A549 (cell line): ENCODE measurements at regions not wholly inside any gene's neighbourhood (a gene's known extent, or its start where the extent isn't known, plus 50 kb on each side); places are given as distances from the start of the nearest gene placed in this dataset.

Source experiments
- CBX8 ChIP-seq: fragments of 200-600 bp; sonication (generic); IDR thresholded peaks from 2 replicates; pipeline ENCODE4 v1.6.1; 2016
- EHMT2 ChIP-seq: fragments of 200-600 bp; sonication (generic); IDR thresholded peaks from 2 replicates; pipeline ENCODE4 v1.6.1; 2016; ENCODE audit warnings: antibody characterized with exemption, low read depth, mild to moderate bottlenecking, moderate library complexity
- EP300 ChIP-seq, 2 experiments: fragments of >200 bp; sonication (Bioruptor Twin); formaldehyde crosslinking; IDR thresholded peaks; 2 replicates in 1 of 2; 3 replicates in 1 of 2; pipeline ENCODE4 v1.6.1; 2016 to 2017
- JUN ChIP-seq, 2 experiments: fragments of >200 bp; sonication (Bioruptor Twin); formaldehyde crosslinking; IDR thresholded peaks; 2 replicates in 1 of 2; 3 replicates in 1 of 2; pipeline ENCODE4 v1.6.1; 2016 to 2017
- POLR2A ChIP-seq: IDR thresholded peaks from 2 replicates; pipeline ENCODE4 v1.6.1; 2012; ENCODE audit warnings: mild to moderate bottlenecking, low read length
- RAD21 ChIP-seq, 2 experiments: fragments of >200 bp in 1 of 2; sonication (Bioruptor Twin) in 1 of 2; formaldehyde crosslinking in 1 of 2; IDR thresholded peaks in 1 of 2; conservative IDR thresholded peaks in 1 of 2; 2 replicates in 1 of 2; 3 replicates in 1 of 2; pipeline ENCODE4 v1.6.1; 2012 to 2018; ENCODE audit warnings: inconsistent platforms in 1 of 2
- SMC3 ChIP-seq: fragments of >200 bp; sonication (Bioruptor Twin); formaldehyde crosslinking; IDR thresholded peaks from 3 replicates; pipeline ENCODE4 v1.6.1; 2018; ENCODE audit warnings: inconsistent platforms
- TP53 ChIP-seq: fragments of 250-450 bp; sonication (Bioruptor Pico); IDR thresholded peaks from 2 replicates; pipeline ENCODE4 v1.5.0; 2021; ENCODE audit warnings: mild to moderate bottlenecking, moderate library complexity
- ZNF302 ChIP-seq: fragments of 250-450 bp; sonication (Bioruptor Pico); IDR thresholded peaks from 2 replicates; pipeline ENCODE4 v1.9.0; 2021; ENCODE audit warnings: inconsistent platforms, mild to moderate bottlenecking, moderate library complexity
- TF ChIP-seq, protein P1 (sequence below): fragments of >200 bp; sonication (Bioruptor Twin); formaldehyde crosslinking; IDR thresholded peaks from 3 replicates; pipeline ENCODE4 v1.5.1; 2016
- TF ChIP-seq, protein P2 (sequence below): fragments of 200-600 bp; sonication (generic); IDR thresholded peaks from 2 replicates; pipeline ENCODE4 v1.6.1; 2016; ENCODE audit warnings: antibody characterized with exemption, mild to moderate bottlenecking, moderate library complexity
- TF ChIP-seq, protein P3 (sequence below): fragments of 450-650 bp; IDR thresholded peaks from 2 replicates; pipeline ENCODE4 v1.6.1; 2014; ENCODE audit warnings: antibody characterized with exemption

DNA sequence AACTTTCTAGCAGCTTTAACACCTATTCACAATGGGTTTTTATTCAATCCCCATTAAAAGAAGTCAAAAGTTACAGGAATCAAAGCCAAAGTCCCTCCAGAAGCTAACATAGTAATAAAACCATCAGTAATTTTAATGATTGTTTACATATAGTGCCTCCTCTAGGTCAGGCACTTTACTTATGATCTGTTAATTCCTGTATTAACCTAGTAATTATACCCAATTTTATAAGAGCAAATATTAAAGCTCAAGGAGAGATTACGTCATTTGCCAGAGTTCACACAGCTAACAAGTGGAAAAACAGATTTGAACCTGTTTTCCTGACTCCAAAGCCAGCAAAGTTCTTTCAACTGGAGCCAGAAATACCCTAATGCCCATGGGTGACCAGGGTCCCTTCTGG is 112.9 kb upstream of the F3 start:
- no peak for TF ChIP-seq EP300 (IDR thresholded peaks at IDR 0.05)
- TF ChIP-seq, protein P1, sequence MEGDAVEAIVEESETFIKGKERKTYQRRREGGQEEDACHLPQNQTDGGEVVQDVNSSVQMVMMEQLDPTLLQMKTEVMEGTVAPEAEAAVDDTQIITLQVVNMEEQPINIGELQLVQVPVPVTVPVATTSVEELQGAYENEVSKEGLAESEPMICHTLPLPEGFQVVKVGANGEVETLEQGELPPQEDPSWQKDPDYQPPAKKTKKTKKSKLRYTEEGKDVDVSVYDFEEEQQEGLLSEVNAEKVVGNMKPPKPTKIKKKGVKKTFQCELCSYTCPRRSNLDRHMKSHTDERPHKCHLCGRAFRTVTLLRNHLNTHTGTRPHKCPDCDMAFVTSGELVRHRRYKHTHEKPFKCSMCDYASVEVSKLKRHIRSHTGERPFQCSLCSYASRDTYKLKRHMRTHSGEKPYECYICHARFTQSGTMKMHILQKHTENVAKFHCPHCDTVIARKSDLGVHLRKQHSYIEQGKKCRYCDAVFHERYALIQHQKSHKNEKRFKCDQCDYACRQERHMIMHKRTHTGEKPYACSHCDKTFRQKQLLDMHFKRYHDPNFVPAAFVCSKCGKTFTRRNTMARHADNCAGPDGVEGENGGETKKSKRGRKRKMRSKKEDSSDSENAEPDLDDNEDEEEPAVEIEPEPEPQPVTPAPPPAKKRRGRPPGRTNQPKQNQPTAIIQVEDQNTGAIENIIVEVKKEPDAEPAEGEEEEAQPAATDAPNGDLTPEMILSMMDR, result no peak
- no peak for TF ChIP-seq POLR2A
- TF ChIP-seq RAD21 (conservative IDR thresholded peaks at IDR 0.05 in 1 of 2, IDR thresholded peaks at IDR 0.05 in 1 of 2), result no peak
- no peak for TF ChIP-seq TP53 (CRISPR knock-in tag)
- no peak for TF ChIP-seq SMC3
- TF ChIP-seq JUN (IDR thresholded peaks at IDR 0.05), result no peak
- no peak for TF ChIP-seq CBX8
- TF ChIP-seq, protein P2, sequence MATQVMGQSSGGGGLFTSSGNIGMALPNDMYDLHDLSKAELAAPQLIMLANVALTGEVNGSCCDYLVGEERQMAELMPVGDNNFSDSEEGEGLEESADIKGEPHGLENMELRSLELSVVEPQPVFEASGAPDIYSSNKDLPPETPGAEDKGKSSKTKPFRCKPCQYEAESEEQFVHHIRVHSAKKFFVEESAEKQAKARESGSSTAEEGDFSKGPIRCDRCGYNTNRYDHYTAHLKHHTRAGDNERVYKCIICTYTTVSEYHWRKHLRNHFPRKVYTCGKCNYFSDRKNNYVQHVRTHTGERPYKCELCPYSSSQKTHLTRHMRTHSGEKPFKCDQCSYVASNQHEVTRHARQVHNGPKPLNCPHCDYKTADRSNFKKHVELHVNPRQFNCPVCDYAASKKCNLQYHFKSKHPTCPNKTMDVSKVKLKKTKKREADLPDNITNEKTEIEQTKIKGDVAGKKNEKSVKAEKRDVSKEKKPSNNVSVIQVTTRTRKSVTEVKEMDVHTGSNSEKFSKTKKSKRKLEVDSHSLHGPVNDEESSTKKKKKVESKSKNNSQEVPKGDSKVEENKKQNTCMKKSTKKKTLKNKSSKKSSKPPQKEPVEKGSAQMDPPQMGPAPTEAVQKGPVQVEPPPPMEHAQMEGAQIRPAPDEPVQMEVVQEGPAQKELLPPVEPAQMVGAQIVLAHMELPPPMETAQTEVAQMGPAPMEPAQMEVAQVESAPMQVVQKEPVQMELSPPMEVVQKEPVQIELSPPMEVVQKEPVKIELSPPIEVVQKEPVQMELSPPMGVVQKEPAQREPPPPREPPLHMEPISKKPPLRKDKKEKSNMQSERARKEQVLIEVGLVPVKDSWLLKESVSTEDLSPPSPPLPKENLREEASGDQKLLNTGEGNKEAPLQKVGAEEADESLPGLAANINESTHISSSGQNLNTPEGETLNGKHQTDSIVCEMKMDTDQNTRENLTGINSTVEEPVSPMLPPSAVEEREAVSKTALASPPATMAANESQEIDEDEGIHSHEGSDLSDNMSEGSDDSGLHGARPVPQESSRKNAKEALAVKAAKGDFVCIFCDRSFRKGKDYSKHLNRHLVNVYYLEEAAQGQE, result no peak
- no peak for TF ChIP-seq ZNF302
- no peak for TF ChIP-seq EHMT2
- TF ChIP-seq, protein P3, sequence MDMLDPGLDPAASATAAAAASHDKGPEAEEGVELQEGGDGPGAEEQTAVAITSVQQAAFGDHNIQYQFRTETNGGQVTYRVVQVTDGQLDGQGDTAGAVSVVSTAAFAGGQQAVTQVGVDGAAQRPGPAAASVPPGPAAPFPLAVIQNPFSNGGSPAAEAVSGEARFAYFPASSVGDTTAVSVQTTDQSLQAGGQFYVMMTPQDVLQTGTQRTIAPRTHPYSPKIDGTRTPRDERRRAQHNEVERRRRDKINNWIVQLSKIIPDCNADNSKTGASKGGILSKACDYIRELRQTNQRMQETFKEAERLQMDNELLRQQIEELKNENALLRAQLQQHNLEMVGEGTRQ, result no peak
